Mucosa of descending colon (tissue), 3 donors: ENCODE measurements at regions not wholly inside any gene's neighbourhood (a gene's known extent, or its start where the extent isn't known, plus 50 kb on each side); places are given as distances from the start of the nearest gene placed in this dataset.

Experiments used
- ATAC-seq: fragments of 200-7000 bp; cut with Tn5 transposase; one replicate; pipeline ENCODE4 v1.9.1; 2020; ENCODE audit warnings: mild to moderate bottlenecking, moderate library complexity
- DNase-seq, 3 donors: peaks; one replicate each; pipeline ENCODE4 v3.0.0-alpha.2; 2020
- H3K36me3 ChIP-seq: fragments of 200-600 bp; one replicate; pipeline ENCODE4 v1.8.0; 2021; ENCODE audit warnings: low read depth, mild to moderate bottlenecking
- H3K4me1 ChIP-seq: fragments of 200-600 bp; one replicate; pipeline ENCODE4 v1.8.0; 2021; ENCODE audit warnings: low read depth, mild to moderate bottlenecking
- H3K4me3 ChIP-seq: fragments of 200-600 bp; one replicate; pipeline ENCODE4 v1.8.0; 2021; ENCODE audit warnings: mild to moderate bottlenecking
- H3K9me3 ChIP-seq: fragments of 200-600 bp; one replicate; pipeline ENCODE4 v1.8.0; 2021; ENCODE audit warnings: mild to moderate bottlenecking
- intact Hi-C, 2 donors: fragments of 100-400 bp; cut with DNase I in 1 of 2; cut with micrococcal nuclease in 1 of 2; formaldehyde crosslinking; loops; one replicate each; pipeline versions ENCODE4 v1.11.0 to v1.11.1; 2022; cut with DNase I, micrococcal nuclease
- TF ChIP-seq, protein P1 (sequence below): fragments of 200-600 bp; IDR thresholded peaks from one replicate; pipeline ENCODE4 v1.8.0; 2022; ENCODE audit warnings: antibody characterized with exemption, mild to moderate bottlenecking
- donor health status: DM: no; HTN: no; CAD: no; lungs with moderate emphysema.
- donor health status: DM: no; HTN: no; CAD: no.
- donor health status: DM: no; HTN: yes; CAD: no.

DNA sequence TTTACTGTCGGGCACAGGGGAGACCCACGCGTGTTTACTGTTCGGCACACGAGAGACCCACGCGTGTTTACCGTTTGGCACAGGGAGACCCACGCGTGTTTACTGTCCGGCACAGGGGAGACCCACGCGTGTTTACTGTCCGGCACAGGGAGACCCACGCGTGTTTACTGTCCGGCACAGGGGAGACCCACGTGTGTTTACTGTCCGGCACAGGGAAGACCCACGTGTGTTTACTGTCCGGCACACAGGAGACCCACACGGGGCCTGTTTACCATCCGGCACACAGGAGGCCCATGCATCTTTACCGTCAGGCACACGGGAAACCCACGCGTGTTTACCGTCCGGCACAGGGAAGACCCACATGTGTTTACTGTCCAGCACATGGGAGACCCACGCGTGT is 525.1 kb downstream of the BRD1 start:
- DNase-seq = no peak
- ATAC-seq = no peak
- intact Hi-C loops = no loop called here
- Histone ChIP-seq H3K4me1 (no peaks in the 10 kb centered on the region), H3K4me3 (no peak overlapping the region), H3K36me3 (no peaks in the 10 kb centered on the region), H3K9me3 (no peaks in the 10 kb centered on the region)
- TF ChIP-seq, protein P1, sequence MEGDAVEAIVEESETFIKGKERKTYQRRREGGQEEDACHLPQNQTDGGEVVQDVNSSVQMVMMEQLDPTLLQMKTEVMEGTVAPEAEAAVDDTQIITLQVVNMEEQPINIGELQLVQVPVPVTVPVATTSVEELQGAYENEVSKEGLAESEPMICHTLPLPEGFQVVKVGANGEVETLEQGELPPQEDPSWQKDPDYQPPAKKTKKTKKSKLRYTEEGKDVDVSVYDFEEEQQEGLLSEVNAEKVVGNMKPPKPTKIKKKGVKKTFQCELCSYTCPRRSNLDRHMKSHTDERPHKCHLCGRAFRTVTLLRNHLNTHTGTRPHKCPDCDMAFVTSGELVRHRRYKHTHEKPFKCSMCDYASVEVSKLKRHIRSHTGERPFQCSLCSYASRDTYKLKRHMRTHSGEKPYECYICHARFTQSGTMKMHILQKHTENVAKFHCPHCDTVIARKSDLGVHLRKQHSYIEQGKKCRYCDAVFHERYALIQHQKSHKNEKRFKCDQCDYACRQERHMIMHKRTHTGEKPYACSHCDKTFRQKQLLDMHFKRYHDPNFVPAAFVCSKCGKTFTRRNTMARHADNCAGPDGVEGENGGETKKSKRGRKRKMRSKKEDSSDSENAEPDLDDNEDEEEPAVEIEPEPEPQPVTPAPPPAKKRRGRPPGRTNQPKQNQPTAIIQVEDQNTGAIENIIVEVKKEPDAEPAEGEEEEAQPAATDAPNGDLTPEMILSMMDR = no peak

DNA sequence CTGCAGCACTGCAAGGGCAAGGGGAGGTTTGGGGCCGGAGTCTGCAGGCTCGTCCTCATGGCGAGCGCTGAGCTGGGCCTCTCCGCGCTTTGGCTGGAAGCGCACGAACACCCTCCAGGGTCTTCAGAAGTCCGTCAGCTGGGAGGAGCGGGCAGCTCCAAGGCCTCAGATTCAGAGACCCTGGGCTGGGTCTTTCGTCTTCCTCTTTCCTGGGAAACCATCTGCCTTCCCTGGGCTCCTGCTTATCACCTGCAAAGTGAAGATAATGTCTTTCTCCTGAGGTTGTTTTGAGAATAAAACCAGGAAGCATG is 525.6 kb downstream of the BRD1 start:
- TF ChIP-seq, protein P1 = no peak
- no peak for ATAC-seq
- H3K9me3 ChIP-seq = no peaks in the 10 kb centered on the region
- H3K4me1 ChIP-seq = no peaks in the 10 kb centered on the region
- no peaks in the 10 kb centered on the region for H3K36me3 ChIP-seq
- H3K4me3 ChIP-seq = no peak overlapping the region
- intact Hi-C loops = no loop called here
- no peak for DNase-seq

DNA sequence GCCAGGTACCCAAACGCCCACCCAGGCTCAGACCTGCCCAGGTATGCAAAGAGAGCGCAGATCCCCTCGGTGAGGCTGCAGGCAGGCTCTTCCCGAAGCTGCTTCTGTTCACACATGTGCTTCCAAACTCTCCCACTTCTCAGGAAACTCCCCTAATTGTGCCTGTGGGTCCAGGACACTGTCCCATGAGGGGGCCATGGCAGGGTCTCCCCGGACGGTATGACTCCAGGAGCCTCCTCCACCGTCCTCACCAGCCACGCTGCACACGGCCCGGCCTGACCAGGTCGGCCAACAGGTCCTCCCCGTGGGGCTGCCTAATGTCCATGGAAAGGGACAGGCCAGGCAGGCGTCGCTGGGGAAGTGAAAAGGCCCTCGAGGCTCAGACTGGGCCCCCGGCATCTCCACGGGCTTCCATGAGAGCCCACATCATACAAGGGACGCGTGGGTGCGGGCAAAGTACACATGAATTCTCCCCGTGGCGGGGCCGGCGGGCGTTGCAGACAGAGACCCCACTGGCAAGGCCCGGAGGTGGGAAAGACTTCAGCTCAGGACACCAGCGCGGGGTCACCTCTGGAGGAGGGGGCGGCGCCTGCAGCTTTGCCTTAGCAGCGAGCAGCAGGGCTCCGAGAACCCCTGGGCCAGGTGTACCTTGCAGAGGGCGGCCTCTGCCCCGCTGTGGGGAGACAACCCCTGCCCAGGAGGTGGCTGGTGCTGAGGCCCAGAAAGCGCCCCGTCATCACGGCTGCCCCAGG is 526.1 kb downstream of the BRD1 start:
- no peaks in the 10 kb centered on the region for H3K4me1 ChIP-seq
- ATAC-seq (no peak), DNase-seq (no peak)
- no peaks in the 10 kb centered on the region for H3K9me3 ChIP-seq
- no peak overlapping the region for H3K4me3 ChIP-seq
- intact Hi-C loops = no loop called here
- no peaks in the 10 kb centered on the region for H3K36me3 ChIP-seq
- TF ChIP-seq, protein P1 = no peak

DNA sequence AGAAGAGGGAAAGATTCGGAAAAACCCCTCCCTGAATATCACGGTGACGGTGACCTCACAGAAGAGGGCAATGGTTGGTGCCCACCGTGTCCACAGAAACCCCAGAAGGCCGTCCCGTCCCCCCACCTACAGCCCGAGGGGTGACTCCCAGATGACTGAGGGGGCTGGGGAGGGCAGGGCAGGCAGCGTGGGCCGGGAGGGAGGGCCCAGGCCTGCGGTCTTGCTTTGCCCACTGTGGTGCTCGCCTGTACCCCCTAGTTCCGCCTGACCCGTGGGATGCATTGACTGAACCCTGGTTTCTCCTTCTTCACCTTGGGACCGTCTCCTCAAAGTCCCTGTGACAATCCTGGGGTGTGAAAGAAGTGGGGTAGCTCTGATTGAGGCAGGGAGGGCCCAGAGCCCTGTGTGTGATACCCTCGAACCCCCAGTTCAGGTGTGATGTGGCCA is 526.7 kb downstream of the BRD1 start:
- Histone ChIP-seq H3K9me3 (no peaks in the 10 kb centered on the region), H3K36me3 (no peaks in the 10 kb centered on the region), H3K4me1 (no peaks in the 10 kb centered on the region), H3K4me3 (no peak overlapping the region)
- intact Hi-C loops = no loop called here
- TF ChIP-seq, protein P1 = no peak
- DNase-seq (no peak), ATAC-seq (no peak)

DNA sequence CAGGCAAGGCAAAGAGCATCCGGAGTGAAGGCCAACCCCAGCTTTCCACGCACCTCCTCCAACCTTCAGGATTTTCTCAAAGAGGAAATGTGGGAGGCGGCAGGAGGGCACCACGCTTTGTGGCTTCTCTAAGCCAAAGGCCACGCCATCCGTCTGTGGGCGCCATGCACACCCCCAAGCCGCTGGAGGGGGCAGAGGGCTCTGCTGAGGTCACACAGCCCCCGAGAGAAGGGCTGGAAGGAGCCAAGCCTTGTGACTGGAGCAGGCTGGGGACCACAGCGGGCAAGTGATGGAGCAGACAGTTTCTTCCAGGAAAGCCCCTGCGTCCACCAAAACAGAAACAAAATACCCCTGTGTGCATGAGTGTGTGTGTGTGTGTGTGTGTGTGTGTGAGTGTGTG is 527.4 kb downstream of the BRD1 start:
- intact Hi-C loops = no loop called here
- H3K4me1 ChIP-seq = no peaks in the 10 kb centered on the region
- ATAC-seq (no peak), DNase-seq (no peak)
- no peak overlapping the region for H3K4me3 ChIP-seq
- H3K36me3 ChIP-seq = no peaks in the 10 kb centered on the region
- TF ChIP-seq, protein P1 = no peak
- no peaks in the 10 kb centered on the region for H3K9me3 ChIP-seq

DNA sequence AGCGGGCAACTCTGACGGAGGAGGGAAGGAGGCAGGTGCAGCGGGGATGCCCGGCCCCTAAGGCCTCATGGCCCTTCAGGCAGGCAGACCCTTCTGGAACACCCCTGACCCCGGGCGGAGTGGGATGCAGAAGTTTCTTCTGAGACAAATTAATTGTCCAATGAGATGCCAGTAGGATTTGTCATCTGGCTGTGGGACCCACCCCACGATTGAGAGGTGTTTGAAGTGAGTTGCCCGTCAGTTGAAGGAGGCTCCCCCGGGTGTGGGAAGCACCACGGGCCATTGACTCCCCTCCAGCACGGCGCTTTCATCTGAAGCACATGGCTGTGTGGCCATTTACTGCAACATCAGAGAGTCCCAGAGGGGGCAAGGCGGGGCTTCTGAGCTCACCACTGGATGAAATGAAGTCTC is 527.8 kb downstream of the BRD1 start:
- Histone ChIP-seq H3K36me3 (no peaks in the 10 kb centered on the region), H3K4me1 (no peaks in the 10 kb centered on the region), H3K9me3 (no peaks in the 10 kb centered on the region), H3K4me3 (no peak overlapping the region)
- ATAC-seq (no peak), DNase-seq (no peak)
- TF ChIP-seq, protein P1 = no peak
- intact Hi-C loops = no loop called here
